HEK293T (cell line): ENCODE measurements at regions not wholly inside any gene's neighbourhood (a gene's known extent, or its start where the extent isn't known, plus 50 kb on each side); places are given as distances from the start of the nearest gene placed in this dataset.

ENCODE experiments used
- CTBP1 ChIP-seq: fragments of 450-650 bp; IDR thresholded peaks from 2 replicates; pipeline ENCODE4 v1.6.1; 2016; ENCODE audit warnings: borderline replicate concordance
- FOXK2 ChIP-seq: fragments of 450-650 bp; IDR thresholded peaks from 2 replicates; pipeline ENCODE4 v1.6.1; 2016; ENCODE audit warnings: mild to moderate bottlenecking
- FOXM1 ChIP-seq: fragments of 450-650 bp; IDR thresholded peaks from 2 replicates; pipeline ENCODE4 v1.6.1; 2017; ENCODE audit warnings: mild to moderate bottlenecking, borderline replicate concordance
- LEF1 ChIP-seq: fragments of 450-650 bp; IDR thresholded peaks from 2 replicates; pipeline ENCODE4 v1.6.1; 2017; ENCODE audit warnings: mild to moderate bottlenecking, borderline replicate concordance

DNA sequence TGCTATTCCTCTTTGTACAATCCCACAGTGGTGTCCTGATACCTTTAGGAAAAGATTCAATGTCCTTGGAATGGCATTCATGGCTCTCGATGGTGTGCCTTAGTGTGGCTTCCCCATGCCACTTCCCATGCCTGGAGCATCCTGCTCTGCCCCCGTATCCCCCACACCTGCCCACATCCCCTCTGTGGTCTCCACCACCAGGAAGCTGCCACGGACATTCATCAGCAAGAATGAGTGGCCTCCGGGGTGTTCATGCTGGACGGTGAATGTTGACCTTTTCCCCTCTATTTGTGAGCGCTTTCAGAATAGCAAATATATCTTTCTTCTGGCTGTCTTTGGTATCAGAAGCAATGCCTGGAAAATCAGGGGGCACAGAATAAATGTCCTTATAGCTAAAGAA, 262.0 kb upstream of the NRP1 start:
- no peak for TF ChIP-seq FOXK2
- TF ChIP-seq FOXM1 = no peak
- no peak for TF ChIP-seq LEF1
- TF ChIP-seq CTBP1 = no peak
